B cell (primary cell): ENCODE measurements at regions not wholly inside any gene's neighbourhood (a gene's known extent, or its start where the extent isn't known, plus 50 kb on each side); places are given as distances from the start of the nearest gene placed in this dataset.

Source experiments
- ATAC-seq: fragments of 200-7000 bp; cut with Tn5 transposase; one replicate; pipeline ENCODE4 v1.10.0; 2021; ENCODE audit warnings: low read depth, mild to moderate bottlenecking, moderate number of reproducible peaks, moderate library complexity
- CTCF ChIA-PET: fragments of 350-600 bp; sonication (Branson Sonifier 250); formaldehyde crosslinking; loops from one replicate; lab custom pipeline; 2021; ENCODE audit warnings: antibody characterized with exemption, inconsistent platforms; lab: Charles Lee
- POLR2A ChIA-PET: fragments of 350-600 bp; sonication (Branson Sonifier 250); formaldehyde crosslinking; loops from one replicate; lab custom pipeline; 2021; ENCODE audit warnings: antibody characterized with exemption; lab: Charles Lee
- DNase-seq: peaks from one replicate; pipeline ENCODE4 v3.0.0; 2013
- H2AFZ ChIP-seq: 2 replicates; pipeline ENCODE4 v1.6.1; 2012; ENCODE audit warnings: mild to moderate bottlenecking, low read depth, low read length; ENCODE audit not compliant: insufficient read depth, poor library complexity, severe bottlenecking
- H3K27ac ChIP-seq, 2 donors: 1 replicate in 1 of 2; 2 replicates in 1 of 2; pipeline ENCODE4 v1.5.1; 2012 to 2013; ENCODE audit warnings: low read length in 2 of 2, mild to moderate bottlenecking in 2 of 2, moderate library complexity in 1 of 2
- H3K27me3 ChIP-seq, 4 experiments: fragments of 200-600 bp in 1 of 4; sonication (generic) in 1 of 4; replicated peaks in 1 of 4; 1 replicate in 2 of 4; 2 replicates in 2 of 4; pipeline versions ENCODE4 v1.6.1 to v1.7.0; 2013 to 2016; ENCODE audit warnings: low read length in 3 of 4, mild to moderate bottlenecking in 2 of 4, mixed read lengths in 1 of 4, moderate library complexity in 1 of 4; ENCODE audit not compliant: insufficient read depth in 4 of 4, control insufficient read depth in 3 of 4; ENCODE audit errors: control extremely low read depth in 1 of 4
- H3K36me3 ChIP-seq, 2 experiments: replicated peaks in 1 of 2; 1 replicate in 1 of 2; 2 replicates in 1 of 2; pipeline versions ENCODE4 v1.6.1 to v1.7.1; 2013; ENCODE audit warnings: low read length in 1 of 2; ENCODE audit not compliant: insufficient read depth in 2 of 2, control insufficient read depth in 1 of 2; ENCODE audit errors: control extremely low read depth in 1 of 2, extremely low read depth in 1 of 2
- H3K4me1 ChIP-seq, 2 donors: fragments of 200-600 bp in 1 of 2; sonication (generic) in 1 of 2; 1 replicate in 1 of 2; 2 replicates in 1 of 2; pipeline versions ENCODE4 v1.5.1 to v1.6.1; 2013 to 2017; ENCODE audit warnings: low read length in 2 of 2; ENCODE audit not compliant: control insufficient read depth in 2 of 2, insufficient read depth in 2 of 2
- H3K4me2 ChIP-seq: replicated peaks from 2 replicates; pipeline ENCODE3; 2012; ENCODE audit warnings: mild to moderate bottlenecking, low read depth, low read length; ENCODE audit not compliant: poor library complexity, severe bottlenecking
- H3K4me3 ChIP-seq, 5 experiments: fragments of 200-600 bp in 1 of 5; sonication (generic) in 1 of 5; 1 replicate in 3 of 5; 2 replicates in 2 of 5; pipeline versions ENCODE4 v1.5.1 to v1.7.0; 2011 to 2016; ENCODE audit warnings: low read length in 4 of 5, mild to moderate bottlenecking in 4 of 5, low read depth in 2 of 5, control low read depth in 1 of 5, moderate library complexity in 1 of 5; ENCODE audit not compliant: insufficient read depth in 1 of 5; ENCODE audit errors: control extremely low read depth in 1 of 5, extremely low read depth in 1 of 5
- H3K79me2 ChIP-seq: fragments of 200-600 bp; sonication (generic); one replicate; pipeline ENCODE4 v1.6.0; 2016; ENCODE audit warnings: low read length; ENCODE audit not compliant: control insufficient read depth, insufficient read depth
- H3K9ac ChIP-seq: fragments of 200-600 bp; sonication (generic); 2 replicates; pipeline ENCODE4 v1.6.1; 2017; ENCODE audit warnings: mild to moderate bottlenecking, low read length, moderate library complexity
- H3K9me3 ChIP-seq, 3 donors: one replicate each; pipeline versions ENCODE4 v1.6.1 to v1.7.1; 2013; ENCODE audit warnings: low read length in 2 of 3; ENCODE audit not compliant: control insufficient read depth in 2 of 3, insufficient read depth in 1 of 3; ENCODE audit errors: control extremely low read depth in 1 of 3
- H4K20me1 ChIP-seq: 2 replicates; pipeline ENCODE4 v1.6.0; 2012; ENCODE audit warnings: mild to moderate bottlenecking, low read length; ENCODE audit not compliant: insufficient read depth, control insufficient read depth, poor library complexity, severe bottlenecking
- H3K27ac Mint-ChIP-seq: one replicate; pipeline ENCODE4 v1.8.0; 2021; ENCODE audit warnings: mixed read lengths
- H3K27me3 Mint-ChIP-seq: one replicate; pipeline ENCODE4 v1.8.0; 2021; ENCODE audit warnings: mixed read lengths
- H3K4me1 Mint-ChIP-seq: one replicate; pipeline ENCODE4 v1.8.0; 2021; ENCODE audit warnings: mixed read lengths
- H3K4me3 Mint-ChIP-seq: one replicate; pipeline ENCODE4 v1.8.0; 2021; ENCODE audit warnings: mixed read lengths
- H3K9me3 Mint-ChIP-seq: one replicate; pipeline ENCODE4 v1.8.0; 2022; ENCODE audit warnings: mixed read lengths; ENCODE audit not compliant: insufficient read depth
- CTCF ChIP-seq: fragments of 200-600 bp; IDR thresholded peaks from one replicate; pipeline ENCODE4 v1.8.0; 2022; ENCODE audit warnings: antibody characterized with exemption, mild to moderate bottlenecking
- EZH2 ChIP-seq: IDR thresholded peaks from 2 replicates; pipeline ENCODE4 v1.6.1; 2012; ENCODE audit warnings: borderline replicate concordance, low read depth, mild to moderate bottlenecking, moderate library complexity, low read length; ENCODE audit not compliant: insufficient read depth, poor library complexity, severe bottlenecking
- WGBS: methylation state at CpG from one replicate; pipeline ENCODE4 v1.1.5; 2013; ENCODE audit warnings: missing lambda C conversion rate; ENCODE audit not compliant: insufficient coverage; 5-methylcytosine and 5-hydroxymethylcytosine counted together
- intact Hi-C: fragments of 100-400 bp; cut with micrococcal nuclease; formaldehyde crosslinking; loops from one replicate; pipeline ENCODE4 v1.10.0; 2022

GRCh38 chr12:61934564-61934963 is 325.6 kb upstream of the USP15 start:
- TF ChIP-seq EZH2, result no peak
- TF ChIP-seq CTCF, result no peak
- DNase-seq, result no peak
- no peaks in the 10 kb centered on the region for H3K4me1 ChIP-seq
- Mint-ChIP-seq H3K9me3 (peaks cover 7% of the 10 kb centered on the region), H3K27me3 (no peaks in the 10 kb centered on the region), H3K27ac (no peak overlapping the region), H3K4me3 (no peak overlapping the region), H3K4me1 (no peaks in the 10 kb centered on the region)
- ATAC-seq, result no peak
- H3K27ac ChIP-seq, result no peak overlapping the region
- no peak overlapping the region for H3K4me3 ChIP-seq
- ChIA-PET CTCF (no interaction called here), POLR2A (no interaction called here)
- H3K9me3 ChIP-seq, result no peaks in the 10 kb centered on the region
- WGBS, result 83% methylated on average over 1 of the region's 2 CpGs
- intact Hi-C loops, result no loop called here
- no peaks in the 10 kb centered on the region for H4K20me1 ChIP-seq
- H3K4me2 ChIP-seq, result no peak overlapping the region
- no peaks in the 10 kb centered on the region for H3K36me3 ChIP-seq
- no peak overlapping the region for H3K9ac ChIP-seq
- no peak overlapping the region for H2AFZ ChIP-seq
- no peaks in the 10 kb centered on the region for H3K79me2 ChIP-seq
- H3K27me3 ChIP-seq, result no peaks in the 10 kb centered on the region

GRCh38 chr12:61939977-61940376 is 320.2 kb upstream of the USP15 start:
- Mint-ChIP-seq H3K4me1 (no peaks in the 10 kb centered on the region), H3K27me3 (no peaks in the 10 kb centered on the region), H3K27ac (no peak overlapping the region), H3K4me3 (no peak overlapping the region), H3K9me3 (peaks cover 7% of the 10 kb centered on the region)
- ATAC-seq (no peak), DNase-seq (no peak)
- no peaks in the 10 kb centered on the region for H3K27me3 ChIP-seq
- no peaks in the 10 kb centered on the region for H3K36me3 ChIP-seq
- TF ChIP-seq CTCF, result no peak
- no peak for TF ChIP-seq EZH2
- intact Hi-C loops, result no loop called here
- no peak overlapping the region for H3K9ac ChIP-seq
- H3K4me1 ChIP-seq, result no peaks in the 10 kb centered on the region
- H3K4me2 ChIP-seq, result no peak overlapping the region
- H3K27ac ChIP-seq, result no peak overlapping the region
- ChIA-PET CTCF (no interaction called here), POLR2A (no interaction called here)
- no peak overlapping the region for H2AFZ ChIP-seq
- peaks cover 0 to 3% (median 0%) of the 10 kb centered on the region in 3 donors for H3K9me3 ChIP-seq
- H3K79me2 ChIP-seq, result no peaks in the 10 kb centered on the region
- H3K4me3 ChIP-seq, result no peak overlapping the region
- no peaks in the 10 kb centered on the region for H4K20me1 ChIP-seq
